Nephron progenitor cell (in vitro differentiated cells): ENCODE measurements at regions not wholly inside any gene's neighbourhood (a gene's known extent, or its start where the extent isn't known, plus 50 kb on each side); places are given as distances from the start of the nearest gene placed in this dataset.

Source experiments
- DNase-seq: peaks from one replicate; pipeline ENCODE4 v3.0.0; 2021
- H3K27ac Mint-ChIP-seq: 2 replicates; pipeline ENCODE4 v1.8.0; 2021; ENCODE audit warnings: mild to moderate bottlenecking, moderate library complexity, mixed read lengths
- H3K27me3 Mint-ChIP-seq: 2 replicates; pipeline ENCODE4 v1.8.0; 2021; ENCODE audit warnings: mild to moderate bottlenecking, low read depth, mixed read lengths; ENCODE audit not compliant: poor library complexity
- H3K36me3 Mint-ChIP-seq: 2 replicates; pipeline ENCODE4 v1.8.0; 2021; ENCODE audit warnings: low read depth, mixed read lengths
- H3K4me1 Mint-ChIP-seq: 2 replicates; pipeline ENCODE4 v1.8.0; 2021; ENCODE audit warnings: mixed read lengths
- H3K4me3 Mint-ChIP-seq: 2 replicates; pipeline ENCODE4 v1.8.0; 2021; ENCODE audit warnings: mild to moderate bottlenecking, moderate library complexity, mixed read lengths
- H3K9me3 Mint-ChIP-seq: 2 replicates; pipeline ENCODE4 v1.8.0; 2021; ENCODE audit warnings: mild to moderate bottlenecking, moderate library complexity, mixed read lengths
- TF ChIP-seq, protein P1 (sequence below): fragments of 200-600 bp; sonication (generic); IDR thresholded peaks from 2 replicates; pipeline ENCODE4 v1.5.0; 2021; ENCODE audit warnings: antibody characterized with exemption

DNA sequence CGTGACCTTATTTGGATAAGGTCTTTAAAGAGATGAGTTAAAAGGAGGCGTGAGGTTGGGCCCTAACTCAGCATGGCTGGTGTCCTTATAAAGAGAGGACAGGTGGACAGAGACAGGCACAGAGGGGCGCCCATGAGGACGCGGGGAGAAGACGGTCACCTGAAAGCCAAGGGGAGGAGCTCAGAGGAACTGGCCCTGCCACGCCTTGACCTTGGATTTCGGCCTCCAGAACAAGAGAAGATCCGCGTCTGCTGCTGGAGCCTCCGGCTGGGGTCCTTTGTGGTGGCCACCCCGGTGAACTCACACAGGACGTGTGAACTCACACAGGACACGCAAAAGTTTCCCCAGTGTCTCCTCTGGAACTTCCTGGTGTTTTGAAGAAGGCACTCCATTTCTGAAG is 122.7 kb downstream of the SIK1 start:
- no peak overlapping the region for H3K27ac Mint-ChIP-seq
- H3K27me3 Mint-ChIP-seq = peaks cover 5% of the 10 kb centered on the region
- no peak overlapping the region for H3K4me3 Mint-ChIP-seq
- H3K4me1 Mint-ChIP-seq = peaks cover 56% of the 10 kb centered on the region
- no peaks in the 10 kb centered on the region for H3K36me3 Mint-ChIP-seq
- no peaks in the 10 kb centered on the region for H3K9me3 Mint-ChIP-seq
- no peak for DNase-seq
- TF ChIP-seq, protein P1, sequence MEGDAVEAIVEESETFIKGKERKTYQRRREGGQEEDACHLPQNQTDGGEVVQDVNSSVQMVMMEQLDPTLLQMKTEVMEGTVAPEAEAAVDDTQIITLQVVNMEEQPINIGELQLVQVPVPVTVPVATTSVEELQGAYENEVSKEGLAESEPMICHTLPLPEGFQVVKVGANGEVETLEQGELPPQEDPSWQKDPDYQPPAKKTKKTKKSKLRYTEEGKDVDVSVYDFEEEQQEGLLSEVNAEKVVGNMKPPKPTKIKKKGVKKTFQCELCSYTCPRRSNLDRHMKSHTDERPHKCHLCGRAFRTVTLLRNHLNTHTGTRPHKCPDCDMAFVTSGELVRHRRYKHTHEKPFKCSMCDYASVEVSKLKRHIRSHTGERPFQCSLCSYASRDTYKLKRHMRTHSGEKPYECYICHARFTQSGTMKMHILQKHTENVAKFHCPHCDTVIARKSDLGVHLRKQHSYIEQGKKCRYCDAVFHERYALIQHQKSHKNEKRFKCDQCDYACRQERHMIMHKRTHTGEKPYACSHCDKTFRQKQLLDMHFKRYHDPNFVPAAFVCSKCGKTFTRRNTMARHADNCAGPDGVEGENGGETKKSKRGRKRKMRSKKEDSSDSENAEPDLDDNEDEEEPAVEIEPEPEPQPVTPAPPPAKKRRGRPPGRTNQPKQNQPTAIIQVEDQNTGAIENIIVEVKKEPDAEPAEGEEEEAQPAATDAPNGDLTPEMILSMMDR = no peak

DNA sequence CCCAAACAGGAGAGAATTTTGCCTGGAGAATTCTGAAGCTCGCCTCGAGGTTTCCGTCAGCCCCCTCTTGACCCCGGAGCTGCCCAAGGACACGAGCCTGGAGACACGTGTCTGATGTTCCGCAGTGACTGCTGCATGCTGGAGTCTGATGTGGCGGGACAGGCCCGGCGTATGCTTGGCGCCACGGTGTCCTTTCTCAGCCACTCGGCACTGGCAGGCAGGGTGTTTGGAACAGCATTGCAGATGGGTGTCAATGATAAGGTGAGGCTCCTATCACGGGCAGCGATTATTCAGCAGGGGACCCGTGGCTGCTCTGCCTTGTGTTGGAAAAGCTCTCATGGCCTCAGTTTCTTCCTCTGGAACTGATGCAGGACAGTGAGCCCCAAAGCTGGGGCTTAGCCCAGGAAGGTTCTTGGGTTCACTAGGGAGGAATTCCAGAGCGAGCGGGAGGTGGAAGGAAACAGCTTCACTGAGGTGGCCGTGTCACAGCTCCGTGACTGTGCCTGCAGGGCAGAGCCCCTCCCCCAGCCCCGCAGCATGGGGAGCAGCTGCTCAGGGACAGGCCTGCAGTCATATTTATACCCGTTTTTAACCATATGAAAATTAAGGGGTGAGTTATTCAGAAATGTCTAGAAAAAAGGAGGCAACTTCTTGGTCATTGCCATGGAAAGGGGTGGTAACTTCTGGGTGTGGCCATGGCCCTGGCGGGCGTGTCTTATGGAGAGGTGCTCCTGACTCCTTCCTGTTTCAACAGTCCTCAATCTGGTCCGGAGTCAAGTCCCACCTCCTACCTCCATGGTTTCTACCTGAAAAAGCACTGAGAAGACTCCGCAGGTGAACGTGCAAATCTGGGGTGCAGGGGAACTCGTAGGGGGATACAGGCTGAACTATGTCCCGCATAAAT is 123.4 kb downstream of the SIK1 start:
- Mint-ChIP-seq H3K27ac (no peak overlapping the region), H3K4me1 (peaks cover 63% of the 10 kb centered on the region), H3K36me3 (no peaks in the 10 kb centered on the region), H3K27me3 (peaks cover 5% of the 10 kb centered on the region), H3K9me3 (no peaks in the 10 kb centered on the region), H3K4me3 (no peak overlapping the region)
- TF ChIP-seq, protein P1 = no peak
- no peak for DNase-seq

DNA sequence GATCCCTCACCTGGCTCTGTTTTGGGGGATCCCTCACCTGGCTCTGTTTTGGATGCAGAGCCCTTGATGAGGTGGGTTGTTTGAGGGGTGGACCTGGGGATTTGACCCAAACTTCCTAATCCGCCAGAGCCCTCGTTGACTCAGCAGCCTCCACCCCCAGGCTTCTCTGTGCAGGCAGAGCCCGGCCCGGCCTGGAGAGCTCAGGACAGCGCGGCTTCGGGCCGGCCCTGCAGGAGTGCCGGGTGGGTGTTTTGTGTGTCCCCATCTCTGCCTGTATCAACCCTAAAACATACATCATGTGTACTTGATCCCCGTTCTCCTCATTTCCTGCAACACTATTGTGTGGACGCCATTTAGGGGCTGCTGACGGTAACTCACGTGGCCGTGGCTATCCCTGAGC is 124.2 kb downstream of the SIK1 start:
- H3K4me1 Mint-ChIP-seq = peaks cover 61% of the 10 kb centered on the region
- H3K36me3 Mint-ChIP-seq = no peaks in the 10 kb centered on the region
- H3K4me3 Mint-ChIP-seq = no peak overlapping the region
- DNase-seq = no peak
- no peak overlapping the region for H3K27ac Mint-ChIP-seq
- H3K27me3 Mint-ChIP-seq = peaks cover 5% of the 10 kb centered on the region
- TF ChIP-seq, protein P1 = no peak
- no peaks in the 10 kb centered on the region for H3K9me3 Mint-ChIP-seq

DNA sequence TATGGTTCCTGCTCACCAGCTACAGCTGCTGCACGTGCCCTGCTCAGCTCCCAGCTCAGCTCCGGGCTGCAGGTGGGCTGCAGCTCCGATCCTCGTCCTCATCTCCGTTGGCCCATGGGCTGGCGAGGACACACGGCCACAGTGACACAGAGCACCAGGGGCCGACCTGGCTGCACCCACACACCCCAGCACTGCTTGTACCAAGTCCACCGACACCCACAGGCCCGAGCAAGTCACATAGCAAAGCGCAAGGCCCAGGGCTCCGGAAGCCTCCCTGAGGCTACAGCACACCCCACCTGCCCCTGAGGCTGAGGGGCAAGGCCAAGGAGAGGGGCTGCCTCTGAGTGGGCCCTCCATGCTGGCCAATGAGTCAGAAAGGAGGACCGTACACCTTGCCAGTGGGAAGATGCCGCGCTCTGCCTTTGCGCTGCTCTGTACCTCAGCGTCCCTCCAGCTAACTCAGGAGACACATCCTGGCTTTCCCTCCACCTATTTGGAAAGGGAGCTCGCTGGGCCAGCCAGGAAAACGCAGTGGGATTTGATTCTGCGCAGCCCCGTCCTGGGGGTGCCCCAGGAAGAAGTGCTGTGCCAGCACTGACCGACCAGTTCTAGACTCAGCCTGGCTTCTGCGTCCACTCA is 124.8 kb downstream of the SIK1 start:
- H3K4me3 Mint-ChIP-seq = no peak overlapping the region
- no peaks in the 10 kb centered on the region for H3K36me3 Mint-ChIP-seq
- no peaks in the 10 kb centered on the region for H3K9me3 Mint-ChIP-seq
- DNase-seq = no peak
- H3K27me3 Mint-ChIP-seq = peaks cover 5% of the 10 kb centered on the region
- TF ChIP-seq, protein P1 = no peak
- H3K27ac Mint-ChIP-seq = no peak overlapping the region
- peaks cover 55% of the 10 kb centered on the region for H3K4me1 Mint-ChIP-seq

DNA sequence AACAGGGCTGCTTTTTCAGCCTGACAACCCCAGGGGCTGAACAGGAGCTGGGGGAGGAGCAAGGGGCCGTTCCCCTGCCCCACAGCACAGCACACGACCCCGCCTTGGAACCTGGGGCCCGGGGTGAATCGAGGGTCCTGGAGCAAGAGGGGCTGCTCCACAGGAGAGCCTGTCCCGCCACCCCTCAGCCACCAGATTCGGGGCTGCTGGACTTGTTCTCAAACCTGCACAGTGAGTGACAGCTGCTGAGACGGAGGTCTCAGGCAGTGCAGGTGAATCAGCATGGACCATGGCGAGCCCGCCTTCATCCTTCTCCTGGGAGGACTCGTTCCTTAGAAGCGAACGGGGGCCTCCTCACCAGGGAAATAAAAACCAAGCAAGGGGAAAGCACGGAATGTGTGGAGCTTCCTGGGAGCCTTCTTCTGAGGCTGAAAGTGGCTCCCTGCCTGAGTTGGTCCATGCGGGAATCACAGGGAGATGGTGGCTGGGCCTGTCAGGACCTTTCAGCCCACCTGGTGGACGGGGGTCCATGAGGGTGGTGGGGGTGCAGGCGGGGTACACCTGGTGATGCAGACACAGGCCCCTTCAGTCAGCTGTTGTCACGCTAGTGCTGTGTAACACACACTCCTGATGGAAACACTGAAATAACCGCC is 125.4 kb downstream of the SIK1 start:
- Mint-ChIP-seq H3K27ac (peak overlapping the region; percentile 39), H3K4me3 (no peak overlapping the region), H3K27me3 (peaks cover 9% of the 10 kb centered on the region), H3K4me1 (peaks cover 51% of the 10 kb centered on the region), H3K9me3 (no peaks in the 10 kb centered on the region), H3K36me3 (no peaks in the 10 kb centered on the region)
- DNase-seq = no peak
- TF ChIP-seq, protein P1 = no peak
